Fibroblast of skin of back (primary cell): ENCODE measurements at regions not wholly inside any gene's neighbourhood (a gene's known extent, or its start where the extent isn't known, plus 50 kb on each side); places are given as distances from the start of the nearest gene placed in this dataset.
"Not testable (repeated sequence)": the region's sequence is repeated elsewhere in the genome, so short reads cannot be mapped to it uniquely, and the experiment has no call there.

Experiments
- DNase-seq: peaks from one replicate; pipeline ENCODE4 v3.0.0-alpha.2; 2013

DNA sequence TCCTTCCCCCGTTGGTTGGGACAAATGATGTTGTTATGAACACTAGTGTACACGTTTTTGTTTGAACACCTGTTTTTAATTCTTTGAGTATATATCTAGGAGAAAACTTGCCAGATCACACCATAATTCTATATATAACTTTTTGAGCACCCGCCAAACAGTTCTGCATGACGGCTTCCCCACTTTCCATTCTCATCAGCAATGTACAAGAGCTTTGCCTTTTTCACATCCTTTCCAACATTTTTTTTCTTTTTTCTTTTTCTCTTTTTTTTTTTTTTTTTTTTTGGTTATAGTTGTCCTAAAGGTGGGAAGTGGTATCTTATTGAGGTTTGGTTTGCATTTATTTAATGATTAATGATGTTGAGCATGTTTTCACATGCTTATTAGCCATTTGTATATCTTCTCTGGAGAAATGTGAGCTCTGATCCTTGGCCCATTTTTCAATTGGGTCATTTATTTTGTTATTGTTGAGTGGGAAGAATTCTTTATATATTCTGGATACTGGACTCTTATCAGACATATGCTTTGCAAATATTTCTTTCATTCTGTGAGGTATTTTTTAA lies 86.9 kb upstream of the ZC3H15 start:
- DNase-seq, result no peak

DNA sequence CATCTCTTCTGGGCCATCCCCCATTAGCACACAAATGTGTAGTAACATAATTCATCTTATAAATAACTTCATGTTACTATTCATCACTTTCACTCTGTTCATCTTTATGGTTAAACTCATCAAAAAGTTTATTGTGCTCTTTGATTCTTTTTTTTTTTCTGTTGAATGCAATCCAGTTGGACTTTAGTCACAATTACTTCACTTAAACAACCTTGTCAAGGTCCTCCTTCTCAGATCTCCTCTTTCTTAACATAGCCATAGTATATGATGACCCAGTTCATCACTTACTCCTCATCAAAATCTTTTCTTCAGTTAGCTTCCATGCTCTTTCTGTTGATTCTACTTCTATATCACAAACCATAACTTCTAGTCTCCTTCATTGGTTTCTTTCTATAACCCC lies 80.2 kb upstream of the ZC3H15 start:
- DNase-seq, result no peak

DNA sequence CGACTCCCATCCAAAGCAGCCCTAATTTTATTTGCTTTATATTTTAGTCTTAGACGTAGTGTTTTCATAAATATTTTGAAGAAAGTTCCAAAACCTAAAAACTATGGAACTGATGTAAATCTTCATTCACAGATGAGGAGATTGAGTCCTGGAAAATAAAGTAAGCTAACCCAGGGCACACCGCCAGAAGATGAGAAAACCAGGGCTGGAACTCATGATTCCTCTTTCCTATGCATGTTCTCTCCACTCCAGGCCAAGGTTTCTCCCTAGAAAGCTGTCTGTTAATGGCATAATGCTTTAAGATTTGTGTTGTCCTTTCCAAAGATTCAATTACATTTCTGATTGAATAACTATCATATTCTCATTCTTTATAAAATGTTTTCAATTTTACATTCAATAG lies 78.4 kb upstream of the ZC3H15 start:
- DNase-seq, result no peak

DNA sequence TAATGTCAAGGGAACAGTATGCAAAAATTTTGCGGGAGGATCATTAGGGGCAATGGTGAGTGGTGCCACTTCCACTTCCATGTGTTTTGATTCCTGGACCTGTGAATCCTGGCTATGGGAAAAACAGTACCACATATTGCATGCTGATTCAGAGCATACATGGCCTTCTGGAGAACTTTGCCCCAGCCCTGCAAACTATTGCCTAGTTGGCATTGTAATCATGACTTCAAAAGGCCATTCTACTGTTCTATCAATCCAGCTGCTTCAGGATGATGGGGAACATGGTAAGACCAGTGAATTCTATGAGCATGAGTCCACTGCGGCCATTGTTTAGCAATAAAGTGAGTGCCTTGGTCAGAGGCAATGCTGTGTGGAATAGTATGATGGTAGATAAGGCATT lies 75.3 kb upstream of the ZC3H15 start:
- no peak for DNase-seq

DNA sequence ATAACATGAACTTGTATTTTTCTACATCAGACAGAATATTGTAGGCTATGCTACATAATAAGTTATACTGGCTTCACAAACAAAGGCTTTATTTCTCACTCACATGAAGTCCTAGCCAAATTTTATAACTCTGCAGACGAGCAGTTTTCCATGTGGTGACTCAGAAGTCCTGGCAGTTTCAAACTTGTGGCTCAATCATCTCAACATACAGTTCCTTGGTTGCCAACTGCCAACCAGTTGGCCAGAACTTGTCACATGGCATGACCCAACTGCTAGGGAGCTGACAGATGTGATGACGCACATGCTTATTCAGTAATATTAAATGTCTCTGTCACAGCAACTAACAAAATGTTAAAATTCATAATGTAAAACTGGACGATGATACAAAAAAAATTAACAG lies 63.8 kb upstream of the ZC3H15 start:
- DNase-seq, result peak; percentile 60

DNA sequence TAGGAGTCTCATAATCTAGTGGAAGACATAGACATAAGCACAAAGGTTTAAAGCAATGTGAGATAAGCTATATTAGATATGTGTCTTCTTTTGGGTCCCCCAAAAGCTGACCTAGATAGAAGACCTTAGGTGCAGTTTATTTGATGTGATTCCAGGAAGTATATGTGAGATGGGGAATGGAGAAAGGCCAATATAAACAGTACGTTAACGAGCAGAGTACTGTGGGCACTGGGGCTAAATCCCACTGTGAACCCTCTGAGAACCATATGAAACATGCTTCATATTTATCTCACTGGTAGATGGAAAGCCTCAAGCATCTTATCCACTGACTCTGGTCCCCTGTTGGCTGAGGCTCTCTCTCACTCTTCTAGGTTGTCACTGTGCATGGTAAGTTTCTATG lies 62.6 kb upstream of the ZC3H15 start:
- DNase-seq, result no peak

DNA sequence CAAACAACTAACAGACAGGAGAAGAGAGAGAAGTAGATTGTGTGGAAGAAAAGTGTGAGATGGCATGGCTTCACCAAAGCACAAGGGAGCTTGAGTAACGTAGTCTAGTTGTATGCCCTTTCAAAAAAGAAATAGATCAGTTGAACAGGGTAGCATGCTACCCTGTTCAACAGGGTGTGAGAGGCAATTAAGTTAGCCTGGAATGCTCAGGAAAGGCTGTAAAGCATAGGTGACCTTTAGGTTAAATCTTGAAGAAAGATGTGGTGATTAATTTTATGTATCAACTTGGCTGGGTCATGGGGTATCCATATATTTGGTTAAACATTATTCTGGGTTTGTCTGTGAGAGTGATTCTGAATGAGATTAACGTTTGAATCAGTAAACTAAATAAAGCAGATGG lies 61.8 kb upstream of the ZC3H15 start:
- no peak for DNase-seq

DNA sequence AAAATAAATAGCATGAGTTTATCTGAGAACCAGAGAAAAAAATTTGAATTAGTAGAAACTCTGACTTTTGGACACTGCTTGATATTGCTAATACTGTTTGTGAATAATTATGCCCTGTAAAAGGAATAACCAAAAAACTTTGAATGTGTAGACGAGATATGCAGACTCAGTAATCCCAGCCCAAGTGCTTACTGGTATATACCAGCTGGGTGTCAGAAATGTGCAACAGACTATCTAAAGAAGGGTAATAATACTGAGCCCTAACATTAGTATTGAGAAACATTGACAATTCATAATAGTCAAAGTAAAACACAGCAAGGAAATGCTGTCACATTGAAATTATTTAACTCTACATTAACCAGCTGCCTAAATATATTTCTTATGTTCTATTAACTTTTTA lies 60.5 kb upstream of the ZC3H15 start:
- no peak for DNase-seq

DNA sequence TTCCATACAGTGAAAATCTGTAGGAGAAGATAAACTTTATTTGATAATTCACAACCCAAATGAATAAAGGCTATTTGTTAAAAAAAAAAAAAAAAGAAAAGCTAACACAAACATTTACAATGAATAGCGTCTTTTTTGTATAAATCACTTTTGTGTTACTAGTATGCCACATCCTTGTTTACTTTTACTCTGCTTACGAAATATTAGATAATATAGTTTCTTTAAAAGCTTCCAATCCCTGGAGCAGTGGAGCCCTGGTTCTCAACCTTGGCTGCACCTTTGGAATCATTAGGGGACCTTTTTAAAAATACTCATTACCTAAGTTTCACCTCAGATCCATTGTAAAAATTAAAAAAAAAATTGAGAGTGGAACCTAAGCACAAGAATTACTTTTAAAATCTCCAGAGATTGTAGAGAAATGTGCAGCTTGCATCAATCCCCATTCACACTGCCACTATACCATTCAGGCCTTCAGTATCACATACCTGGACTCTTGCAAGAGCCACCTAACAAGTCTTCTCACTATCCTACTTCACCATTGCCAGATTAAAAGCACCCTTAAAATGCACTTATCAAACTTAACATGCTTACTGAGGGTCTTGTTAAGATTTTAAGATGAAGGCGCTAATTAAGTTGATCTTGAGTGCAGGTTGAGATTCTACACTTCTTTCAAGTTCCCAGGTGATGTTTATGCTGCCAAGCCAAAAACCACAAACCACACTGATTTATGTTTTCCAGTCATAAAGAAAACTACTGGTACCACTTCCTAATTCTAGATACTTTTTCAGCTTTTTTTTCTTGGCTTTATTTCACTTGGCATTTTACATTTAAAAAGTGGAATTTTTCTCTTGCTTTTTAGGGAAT lies 59.7 kb upstream of the ZC3H15 start:
- no peak for DNase-seq

DNA sequence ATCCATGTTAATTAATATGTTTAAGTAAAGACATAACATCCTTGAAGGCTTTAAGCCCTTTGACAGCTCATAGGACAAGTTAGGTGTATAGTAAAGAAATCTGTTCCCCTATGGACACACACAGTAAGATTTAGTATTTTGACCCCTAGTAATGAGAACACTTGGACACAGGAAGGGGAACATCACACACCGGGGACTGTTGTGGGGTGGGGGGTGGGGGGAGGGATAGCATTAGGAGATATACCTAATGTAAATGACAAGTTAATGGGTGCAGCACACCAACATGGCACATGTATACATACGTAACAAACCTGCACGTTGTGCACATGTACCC lies 59.1 kb upstream of the ZC3H15 start:
- DNase-seq, result not testable (repeated sequence)

DNA sequence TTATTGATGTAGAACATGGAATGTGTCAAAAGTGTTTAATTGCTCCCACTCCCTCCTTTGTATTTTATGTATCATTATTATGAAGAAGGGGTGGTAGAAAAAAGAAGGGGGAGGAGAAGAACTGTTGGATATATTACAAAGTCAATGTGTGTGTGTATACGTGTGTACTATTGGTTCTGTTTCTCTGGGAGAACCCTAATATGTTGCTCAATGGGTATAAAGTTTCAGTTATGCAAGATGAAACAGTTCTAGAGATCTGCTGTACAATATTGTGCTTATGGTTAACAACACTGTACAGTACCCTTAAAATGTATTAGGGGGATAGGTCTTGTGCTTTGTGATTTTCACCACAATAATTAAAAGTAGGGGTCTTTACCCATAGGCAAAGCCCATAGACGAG lies 58.1 kb upstream of the ZC3H15 start:
- DNase-seq, result no peak

DNA sequence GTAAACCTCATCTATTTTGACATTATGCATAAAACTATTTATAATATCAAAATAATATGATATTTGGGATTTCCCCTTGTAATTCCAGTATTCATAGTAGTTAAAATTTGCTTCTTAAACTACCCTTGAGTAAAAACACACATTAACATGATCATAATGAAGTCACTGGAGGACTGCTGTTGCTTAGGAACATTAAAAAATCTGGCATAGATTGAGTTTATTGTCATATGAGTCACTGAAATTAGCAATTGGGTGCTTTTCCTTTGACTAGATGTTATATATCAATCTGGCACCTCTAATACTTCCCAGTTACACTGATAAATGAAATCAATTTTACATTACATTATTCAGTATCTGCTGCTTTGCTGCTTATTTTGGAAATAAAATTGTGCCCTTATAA lies 57.0 kb upstream of the ZC3H15 start:
- DNase-seq, result no peak

DNA sequence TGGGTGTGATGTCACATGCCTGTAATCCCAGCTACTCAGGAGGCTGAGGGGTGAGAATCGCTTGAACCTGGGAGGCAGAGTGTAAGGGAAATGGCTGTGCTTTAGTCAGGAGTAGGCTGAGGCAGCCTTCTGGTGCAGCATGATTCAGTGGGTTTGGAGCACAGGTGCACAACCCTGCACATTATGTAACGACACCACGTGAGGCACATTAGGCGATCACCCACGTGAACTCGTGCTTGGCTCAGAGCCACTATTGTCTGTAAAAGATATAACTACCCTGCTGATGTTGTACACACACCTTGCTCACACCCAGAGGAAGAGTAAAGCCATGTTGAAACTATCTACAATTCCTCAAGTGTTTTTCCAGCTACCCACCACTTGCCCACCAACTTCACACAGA lies 54.8 kb upstream of the ZC3H15 start:
- no peak for DNase-seq

DNA sequence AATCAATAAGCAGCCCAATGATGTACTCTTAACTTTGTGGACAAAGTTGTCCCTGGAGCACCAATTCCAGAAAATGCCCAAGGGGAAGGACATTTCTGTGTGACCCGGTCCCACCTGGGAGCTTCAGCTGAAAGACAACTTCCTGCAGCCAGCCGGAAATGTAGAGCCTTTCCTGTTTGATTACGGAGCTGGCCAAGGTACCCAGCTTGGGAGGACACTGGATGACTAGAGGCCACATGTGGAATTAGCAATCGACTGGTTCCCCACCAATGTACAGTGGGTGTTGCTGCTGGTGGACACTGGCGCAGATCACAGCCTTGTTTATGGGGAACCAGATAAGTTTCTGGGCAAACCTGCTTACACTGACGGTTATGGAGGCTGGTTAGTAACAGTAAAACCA lies 53.0 kb upstream of the ZC3H15 start:
- DNase-seq, result no peak

DNA sequence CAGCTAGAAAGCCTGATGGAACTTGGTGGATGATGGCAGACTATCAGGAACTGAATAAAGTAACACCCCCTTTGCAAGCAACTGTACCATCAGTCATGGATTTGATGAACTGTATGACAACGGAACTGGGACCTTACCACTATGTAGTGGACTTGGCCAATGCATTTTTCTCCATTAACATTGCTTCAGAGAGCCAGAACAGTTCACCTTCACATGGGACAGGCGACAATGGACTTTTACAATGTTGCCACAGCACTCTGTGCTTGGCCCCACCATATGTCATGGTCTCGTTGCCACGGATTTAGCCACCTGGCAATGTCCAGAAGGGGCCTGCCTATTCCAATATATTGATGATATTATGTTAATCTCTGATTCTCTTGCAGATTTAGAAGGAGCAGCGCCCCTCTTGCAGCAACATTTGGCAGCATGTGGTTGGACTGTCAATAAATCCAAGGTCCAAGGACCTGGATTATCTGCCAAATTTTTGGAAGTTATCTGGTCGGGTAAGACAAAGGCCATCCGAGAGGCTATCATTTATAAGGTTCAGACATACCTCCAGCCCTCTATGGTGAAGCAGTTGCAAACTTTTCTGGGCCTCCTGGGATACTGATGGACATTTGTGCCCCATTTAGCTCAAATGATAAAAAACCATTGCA lies 52.2 kb upstream of the ZC3H15 start:
- DNase-seq, result no peak
